ENCODE measurements at regions not wholly inside any gene's neighbourhood (a gene's known extent, or its start where the extent isn't known, plus 50 kb on each side); places are given as distances from the start of the nearest gene placed in this dataset.

GRCh38 chr16:6363396-6363795 is 969.2 kb upstream of the RBFOX1 start:
- no peak for TF ChIP-seq MYC (IDR thresholded peaks at IDR 0.05; ENCODE audit: low read depth, low read length)
- no peak for TF ChIP-seq MAX (IDR thresholded peaks at IDR 0.05; ENCODE audit: low read depth, low read length)
- TF ChIP-seq CTCF (IDR thresholded peaks at IDR 0.05; ENCODE audit: low read depth, low read length): no peak
- no peak for TF ChIP-seq POLR2A (IDR thresholded peaks at IDR 0.05; ENCODE audit: extremely low read depth, insufficient read length)
- DNase-seq (ENCODE audit: low read depth): no peak
- no peak overlapping the region for H3K4me3 ChIP-seq (ENCODE audit: low read depth, low read length)

- H3K4me3 ChIP-seq (ENCODE audit: low read depth, low read length): no peak overlapping the region
- TF ChIP-seq CTCF (IDR thresholded peaks at IDR 0.05; ENCODE audit: low read depth, low read length): no peak
- no peak for TF ChIP-seq MYC (IDR thresholded peaks at IDR 0.05; ENCODE audit: low read depth, low read length)
- no peak for TF ChIP-seq MAX (IDR thresholded peaks at IDR 0.05; ENCODE audit: low read depth, low read length)
- no peak for TF ChIP-seq POLR2A (IDR thresholded peaks at IDR 0.05; ENCODE audit: extremely low read depth, insufficient read length)
- DNase-seq (ENCODE audit: low read depth): no peak
These were observed 970.3 kb upstream of the RBFOX1 start for GRCh38 chr16:6362321-6362720.

- no peak for DNase-seq (ENCODE audit: low read depth)
- peak; percentile 8 for TF ChIP-seq CTCF (IDR thresholded peaks at IDR 0.05; ENCODE audit: low read depth, low read length)
- no peak for TF ChIP-seq POLR2A (IDR thresholded peaks at IDR 0.05; ENCODE audit: extremely low read depth, insufficient read length)
- H3K4me3 ChIP-seq (ENCODE audit: low read depth, low read length): no peak overlapping the region
These were observed 972.0 kb upstream of the RBFOX1 start for GRCh38 chr16:6360641-6361040.

- no peak for TF ChIP-seq CTCF (IDR thresholded peaks at IDR 0.05; ENCODE audit: low read depth, low read length)
- TF ChIP-seq MYC (IDR thresholded peaks at IDR 0.05; ENCODE audit: low read depth, low read length): no peak
- no peak for TF ChIP-seq MAX (IDR thresholded peaks at IDR 0.05; ENCODE audit: low read depth, low read length)
- TF ChIP-seq POLR2A (IDR thresholded peaks at IDR 0.05; ENCODE audit: extremely low read depth, insufficient read length): no peak
- DNase-seq (ENCODE audit: low read depth): no peak
- H3K4me3 ChIP-seq (ENCODE audit: low read depth, low read length): no peak overlapping the region
These were observed 975.7 kb upstream of the RBFOX1 start for GRCh38 chr16:6356911-6357310.

GRCh38 chr16:6349725-6350124 is 982.9 kb upstream of the RBFOX1 start:
- TF ChIP-seq MAX (IDR thresholded peaks at IDR 0.05; ENCODE audit: low read depth, low read length): no peak
- peak; percentile 7 for TF ChIP-seq CTCF (IDR thresholded peaks at IDR 0.05; ENCODE audit: low read depth, low read length)
- no peak for TF ChIP-seq POLR2A (IDR thresholded peaks at IDR 0.05; ENCODE audit: extremely low read depth, insufficient read length)
- DNase-seq (ENCODE audit: low read depth): no peak
- H3K4me3 ChIP-seq (ENCODE audit: low read depth, low read length): no peak overlapping the region

GRCh38 chr16:6345090-6345489 is 987.6 kb upstream of the RBFOX1 start:
- no peak overlapping the region for H3K4me3 ChIP-seq (ENCODE audit: low read depth, low read length)
- DNase-seq (ENCODE audit: low read depth): no peak
- peak; percentile 28 for TF ChIP-seq CTCF (IDR thresholded peaks at IDR 0.05; ENCODE audit: low read depth, low read length)
- TF ChIP-seq MYC (IDR thresholded peaks at IDR 0.05; ENCODE audit: low read depth, low read length): no peak
